Astrocyte of the cerebellum (primary cell): ENCODE measurements at regions not wholly inside any gene's neighbourhood (a gene's known extent, or its start where the extent isn't known, plus 50 kb on each side); places are given as distances from the start of the nearest gene placed in this dataset.

Experiments used
- DNase-seq: peaks from one replicate; pipeline ENCODE4 v3.0.0-alpha.2; 2011; ENCODE audit warnings: low read depth
- H3K4me3 ChIP-seq: 2 replicates; pipeline ENCODE4 v1.5.1; 2011; ENCODE audit warnings: mild to moderate bottlenecking, low read depth, low read length, moderate library complexity
- in situ Hi-C: cut with HindIII; loops from 2 replicates; pipeline ENCODE4 v1.10.0; 2017; ENCODE audit warnings: low sequenced_read_pairs
- TF ChIP-seq, protein P1 (sequence below): IDR thresholded peaks from 2 replicates; pipeline ENCODE4 v1.5.1; 2012; ENCODE audit warnings: low read length, low read depth, moderate library complexity, mild to moderate bottlenecking; ENCODE audit errors: missing control alignments

- TF ChIP-seq, protein P1, sequence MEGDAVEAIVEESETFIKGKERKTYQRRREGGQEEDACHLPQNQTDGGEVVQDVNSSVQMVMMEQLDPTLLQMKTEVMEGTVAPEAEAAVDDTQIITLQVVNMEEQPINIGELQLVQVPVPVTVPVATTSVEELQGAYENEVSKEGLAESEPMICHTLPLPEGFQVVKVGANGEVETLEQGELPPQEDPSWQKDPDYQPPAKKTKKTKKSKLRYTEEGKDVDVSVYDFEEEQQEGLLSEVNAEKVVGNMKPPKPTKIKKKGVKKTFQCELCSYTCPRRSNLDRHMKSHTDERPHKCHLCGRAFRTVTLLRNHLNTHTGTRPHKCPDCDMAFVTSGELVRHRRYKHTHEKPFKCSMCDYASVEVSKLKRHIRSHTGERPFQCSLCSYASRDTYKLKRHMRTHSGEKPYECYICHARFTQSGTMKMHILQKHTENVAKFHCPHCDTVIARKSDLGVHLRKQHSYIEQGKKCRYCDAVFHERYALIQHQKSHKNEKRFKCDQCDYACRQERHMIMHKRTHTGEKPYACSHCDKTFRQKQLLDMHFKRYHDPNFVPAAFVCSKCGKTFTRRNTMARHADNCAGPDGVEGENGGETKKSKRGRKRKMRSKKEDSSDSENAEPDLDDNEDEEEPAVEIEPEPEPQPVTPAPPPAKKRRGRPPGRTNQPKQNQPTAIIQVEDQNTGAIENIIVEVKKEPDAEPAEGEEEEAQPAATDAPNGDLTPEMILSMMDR, result no peak
- DNase-seq, result no peak
- H3K4me3 ChIP-seq, result no peak overlapping the region
- in situ Hi-C loops, result no loop called here
These were observed 117.9 kb downstream of the C6orf118 start for GRCh38 chr6:165191461-165191860.

DNA sequence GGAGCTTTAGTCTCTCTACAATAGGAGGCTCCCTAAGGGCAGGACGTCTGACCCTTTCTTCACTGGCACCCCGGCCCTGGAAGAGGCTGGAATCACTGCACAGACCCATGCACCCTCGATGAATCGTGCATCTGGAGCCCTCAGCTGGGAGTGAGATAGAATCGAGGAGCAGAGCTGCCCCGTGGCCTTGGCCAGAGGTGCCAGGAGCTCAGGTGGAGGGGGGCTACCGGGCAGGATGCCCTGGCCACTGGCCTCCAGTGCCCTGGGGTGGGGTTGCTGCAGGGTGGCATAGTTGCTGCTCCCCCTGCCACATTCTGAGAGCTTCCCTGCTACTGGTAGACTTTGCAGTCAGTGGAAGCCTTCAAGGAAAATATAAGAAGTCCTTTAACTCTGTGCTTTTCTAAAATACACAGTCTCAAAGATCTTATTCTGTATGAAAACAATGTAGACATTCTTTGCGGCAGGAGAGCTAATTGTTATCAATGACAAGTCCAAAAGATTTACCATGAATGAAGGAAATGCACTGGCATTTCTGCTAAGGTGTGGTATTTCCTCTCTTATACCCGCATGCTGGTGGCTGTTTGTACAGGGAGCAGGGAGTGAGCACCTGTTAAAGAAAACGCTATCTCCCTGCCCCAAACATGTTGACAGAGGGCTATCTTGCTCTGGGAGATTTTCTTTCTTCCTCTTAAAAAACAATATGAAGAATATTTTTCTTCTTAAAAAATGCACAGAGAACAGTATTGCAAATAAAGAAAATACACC, 122.8 kb downstream of the C6orf118 start:
- in situ Hi-C loops, result no loop called here

GRCh38 chr6:165186041-165186440, 123.4 kb downstream of the C6orf118 start:
- in situ Hi-C loops, result no loop called here
- H3K4me3 ChIP-seq, result no peak overlapping the region
- TF ChIP-seq, protein P1, result no peak
- DNase-seq, result no peak

More for the DNA sequence above, 122.8 kb downstream of the C6orf118 start:
- TF ChIP-seq, protein P1, result no peak
- DNase-seq, result no peak
- H3K4me3 ChIP-seq, result no peak overlapping the region

DNA sequence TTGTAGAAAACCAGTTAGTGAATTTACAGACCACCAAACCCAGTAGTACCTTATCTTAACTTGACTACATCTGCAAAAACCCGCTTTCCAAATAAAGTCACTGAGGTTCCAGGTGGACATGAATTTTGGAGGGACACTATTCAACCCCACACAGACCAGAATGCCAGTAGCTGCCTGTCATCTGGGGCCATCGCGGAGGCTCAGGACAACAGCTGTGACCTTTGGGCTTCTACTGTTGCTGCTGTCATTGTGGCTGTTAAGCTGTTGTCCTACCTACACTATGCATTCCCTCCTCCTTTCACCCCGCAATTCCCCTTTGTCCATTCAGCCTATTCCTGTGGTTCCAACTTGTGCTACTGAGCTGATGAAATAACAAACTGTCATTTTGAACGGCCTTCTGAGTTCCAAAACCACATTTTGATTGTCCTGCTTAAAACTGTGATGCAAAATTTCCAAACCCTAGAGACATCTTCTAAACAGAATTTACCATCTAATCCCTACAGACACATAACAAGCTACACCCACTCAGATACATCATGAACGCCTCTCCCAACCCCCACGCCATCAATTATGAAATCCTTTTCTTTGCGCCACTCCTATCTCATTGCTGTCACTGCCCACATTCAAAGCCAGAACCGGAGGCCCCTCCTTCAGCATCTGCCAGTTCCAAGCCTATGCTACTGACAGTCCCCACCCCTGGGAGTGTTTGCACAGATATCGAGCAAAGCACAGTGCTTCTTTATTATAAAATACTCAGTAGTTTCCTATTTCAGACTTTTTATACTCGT, 125.0 kb downstream of the C6orf118 start:
- H3K4me3 ChIP-seq, result no peak overlapping the region
- no peak for DNase-seq
- in situ Hi-C loops, result no loop called here
- TF ChIP-seq, protein P1, result no peak

DNA sequence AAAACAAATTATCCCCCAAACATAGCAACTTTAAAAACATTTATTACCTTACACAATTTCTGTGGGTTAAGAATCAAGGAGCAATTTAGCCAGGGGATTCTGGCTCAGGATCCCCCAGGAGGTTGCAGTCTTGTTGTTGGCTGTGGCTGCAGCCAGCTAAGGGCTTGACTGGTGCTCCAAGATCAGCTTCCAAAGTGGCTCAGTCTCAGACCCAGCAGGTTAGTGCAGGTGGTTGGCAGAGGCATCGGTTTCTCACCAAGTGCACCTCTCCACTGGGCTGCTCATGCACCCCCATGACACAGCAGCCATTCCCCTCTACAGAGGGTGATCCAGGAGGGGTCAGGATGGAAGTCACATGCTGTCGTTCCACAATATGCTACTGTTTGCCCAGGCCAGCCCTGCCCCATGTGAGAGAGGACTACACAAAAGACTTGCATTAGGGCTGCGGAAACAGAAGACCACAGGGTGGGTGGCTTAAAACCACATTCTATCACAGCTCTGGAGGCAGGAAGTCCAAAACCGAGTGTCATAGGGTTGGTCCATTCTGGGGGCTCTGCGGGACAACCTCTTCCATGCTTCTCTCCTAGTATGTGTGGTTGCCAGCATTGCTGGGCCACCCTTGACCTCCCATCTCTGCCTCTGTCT, 125.8 kb downstream of the C6orf118 start:
- in situ Hi-C loops, result no loop called here
- no peak for DNase-seq
- TF ChIP-seq, protein P1, result no peak
- no peak overlapping the region for H3K4me3 ChIP-seq

DNA sequence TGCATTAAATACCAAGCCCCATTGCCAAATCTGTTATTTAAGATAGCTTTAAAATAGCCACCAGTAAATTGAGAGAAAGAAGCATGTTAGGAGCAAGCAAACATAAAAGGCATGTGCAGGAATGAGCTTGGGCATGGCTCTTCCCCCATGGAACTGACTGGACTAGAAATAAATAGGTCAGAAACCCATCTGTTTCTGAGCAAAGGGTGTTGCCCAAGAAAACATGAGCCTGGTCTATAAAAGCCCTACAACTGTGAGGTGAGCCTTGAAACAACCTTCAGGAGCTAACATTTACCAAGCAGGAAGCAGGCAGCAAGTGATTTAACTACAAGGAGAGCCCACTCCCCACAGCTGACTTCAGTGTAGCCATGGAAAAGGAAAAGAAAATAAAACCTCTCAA, 126.3 kb downstream of the C6orf118 start:
- in situ Hi-C loops, result no loop called here
- TF ChIP-seq, protein P1, result no peak
- H3K4me3 ChIP-seq, result no peak overlapping the region
- no peak for DNase-seq
